ENCODE measurements at regions not wholly inside any gene's neighbourhood (a gene's known extent, or its start where the extent isn't known, plus 50 kb on each side); places are given as distances from the start of the nearest gene placed in this dataset.

DNA sequence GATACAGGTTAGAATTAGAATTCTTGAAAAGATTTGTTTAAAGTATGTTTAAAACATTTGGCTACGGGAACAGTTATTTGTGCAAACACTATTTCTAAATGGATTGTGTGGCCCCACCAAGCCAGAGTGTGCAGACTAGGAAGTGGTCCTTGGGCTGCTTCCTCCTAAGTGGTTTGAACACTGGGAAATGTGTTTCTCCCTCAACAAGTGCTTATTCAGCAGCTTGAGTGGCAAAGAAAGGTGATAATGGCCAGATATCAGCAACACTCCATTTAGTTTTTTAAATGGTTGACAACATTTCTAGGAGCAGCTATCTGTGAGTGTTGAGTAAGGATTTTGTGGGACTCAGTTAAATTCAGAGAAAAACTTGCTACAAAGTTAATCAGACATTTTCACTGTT lies 141.4 kb upstream of the LNX1 start:
- TF ChIP-seq, protein P1, sequence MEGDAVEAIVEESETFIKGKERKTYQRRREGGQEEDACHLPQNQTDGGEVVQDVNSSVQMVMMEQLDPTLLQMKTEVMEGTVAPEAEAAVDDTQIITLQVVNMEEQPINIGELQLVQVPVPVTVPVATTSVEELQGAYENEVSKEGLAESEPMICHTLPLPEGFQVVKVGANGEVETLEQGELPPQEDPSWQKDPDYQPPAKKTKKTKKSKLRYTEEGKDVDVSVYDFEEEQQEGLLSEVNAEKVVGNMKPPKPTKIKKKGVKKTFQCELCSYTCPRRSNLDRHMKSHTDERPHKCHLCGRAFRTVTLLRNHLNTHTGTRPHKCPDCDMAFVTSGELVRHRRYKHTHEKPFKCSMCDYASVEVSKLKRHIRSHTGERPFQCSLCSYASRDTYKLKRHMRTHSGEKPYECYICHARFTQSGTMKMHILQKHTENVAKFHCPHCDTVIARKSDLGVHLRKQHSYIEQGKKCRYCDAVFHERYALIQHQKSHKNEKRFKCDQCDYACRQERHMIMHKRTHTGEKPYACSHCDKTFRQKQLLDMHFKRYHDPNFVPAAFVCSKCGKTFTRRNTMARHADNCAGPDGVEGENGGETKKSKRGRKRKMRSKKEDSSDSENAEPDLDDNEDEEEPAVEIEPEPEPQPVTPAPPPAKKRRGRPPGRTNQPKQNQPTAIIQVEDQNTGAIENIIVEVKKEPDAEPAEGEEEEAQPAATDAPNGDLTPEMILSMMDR (IDR thresholded peaks at IDR 0.05; ENCODE audit: borderline replicate concordance, extremely low read depth, low read length, poor library complexity, severe bottlenecking), result no peak
- TF ChIP-seq EZH2 (IDR thresholded peaks at IDR 0.05; ENCODE audit: borderline replicate concordance, low read depth, low read length, severe bottlenecking), result no peak
